ENCODE measurements at regions not wholly inside any gene's neighbourhood (a gene's known extent, or its start where the extent isn't known, plus 50 kb on each side); places are given as distances from the start of the nearest gene placed in this dataset.

- in situ Hi-C loops (cut with HindIII; ENCODE audit: low sequenced_read_pairs) = loop anchor here (25.0 kb wide), 2 partner anchors 140 to 265 kb away; no protein-coding TSS in a partner anchor
Observed at GRCh38 chr17:72401883-72402726, 281.3 kb downstream of the SOX9 start.

GRCh38 chr17:72402727-72403210, 281.9 kb downstream of the SOX9 start:
- in situ Hi-C loops (cut with HindIII; ENCODE audit: low sequenced_read_pairs) = loop anchor here (25.0 kb wide), 2 partner anchors 140 to 265 kb away; no protein-coding TSS in a partner anchor

- in situ Hi-C loops (cut with HindIII; ENCODE audit: low sequenced_read_pairs) = loop anchor here (25.0 kb wide), 2 partner anchors 141 to 266 kb away; no protein-coding TSS in a partner anchor
Observed at GRCh38 chr17:72403713-72404209, 282.9 kb downstream of the SOX9 start.

- in situ Hi-C loops (cut with HindIII; ENCODE audit: low sequenced_read_pairs) = loop anchor here (25.0 kb wide), 2 partner anchors 143 to 268 kb away; no protein-coding TSS in a partner anchor
Observed at GRCh38 chr17:72404872-72405271, 284.1 kb downstream of the SOX9 start.

GRCh38 chr17:72405662-72406230, 284.9 kb downstream of the SOX9 start:
- in situ Hi-C loops (cut with HindIII; ENCODE audit: low sequenced_read_pairs) = loop anchor here (25.0 kb wide), 2 partner anchors 143 to 268 kb away; no protein-coding TSS in a partner anchor

GRCh38 chr17:72406498-72406897, 285.7 kb downstream of the SOX9 start:
- in situ Hi-C loops (cut with HindIII; ENCODE audit: low sequenced_read_pairs) = loop anchor here (25.0 kb wide), 2 partner anchors 144 to 269 kb away; no protein-coding TSS in a partner anchor

GRCh38 chr17:72407336-72407909, 286.6 kb downstream of the SOX9 start:
- in situ Hi-C loops (cut with HindIII; ENCODE audit: low sequenced_read_pairs) = loop anchor here (25.0 kb wide), 2 partner anchors 145 to 270 kb away; no protein-coding TSS in a partner anchor

- in situ Hi-C loops (cut with HindIII; ENCODE audit: low sequenced_read_pairs) = loop anchor here (25.0 kb wide), 2 partner anchors 146 to 271 kb away; no protein-coding TSS in a partner anchor
Observed at GRCh38 chr17:72407931-72408330, 287.1 kb downstream of the SOX9 start.

- in situ Hi-C loops (cut with HindIII; ENCODE audit: low sequenced_read_pairs) = loop anchor here (25.0 kb wide), 2 partner anchors 146 to 271 kb away; no protein-coding TSS in a partner anchor
Observed at GRCh38 chr17:72408641-72409040, 287.8 kb downstream of the SOX9 start.

- in situ Hi-C loops (cut with HindIII; ENCODE audit: low sequenced_read_pairs) = loop anchor here (25.0 kb wide), 2 partner anchors 147 to 272 kb away; no protein-coding TSS in a partner anchor
Observed at GRCh38 chr17:72409405-72410002, 288.7 kb downstream of the SOX9 start.

- in situ Hi-C loops (cut with HindIII; ENCODE audit: low sequenced_read_pairs) = loop anchor here (25.0 kb wide), 2 partner anchors 149 to 274 kb away; no protein-coding TSS in a partner anchor
Observed at GRCh38 chr17:72411124-72411563, 290.3 kb downstream of the SOX9 start.

GRCh38 chr17:72412650-72413076, 291.8 kb downstream of the SOX9 start:
- in situ Hi-C loops (cut with HindIII; ENCODE audit: low sequenced_read_pairs) = loop anchor here (25.0 kb wide), 2 partner anchors 150 to 275 kb away; no protein-coding TSS in a partner anchor

- in situ Hi-C loops (cut with HindIII; ENCODE audit: low sequenced_read_pairs) = loop anchor here (25.0 kb wide), 2 partner anchors 151 to 276 kb away; no protein-coding TSS in a partner anchor
Observed at GRCh38 chr17:72413077-72414031, 292.5 kb downstream of the SOX9 start.

- in situ Hi-C loops (cut with HindIII; ENCODE audit: low sequenced_read_pairs) = loop anchor here (25.0 kb wide), 2 partner anchors 152 to 277 kb away; no protein-coding TSS in a partner anchor
Observed at GRCh38 chr17:72414032-72414396, 293.2 kb downstream of the SOX9 start.

GRCh38 chr17:72414967-72415853, 294.4 kb downstream of the SOX9 start:
- in situ Hi-C loops (cut with HindIII; ENCODE audit: low sequenced_read_pairs) = loop anchor here (25.0 kb wide), 2 partner anchors 153 to 278 kb away; no protein-coding TSS in a partner anchor

- in situ Hi-C loops (cut with HindIII; ENCODE audit: low sequenced_read_pairs) = loop anchor here (25.0 kb wide), 2 partner anchors 154 to 279 kb away; no protein-coding TSS in a partner anchor
Observed at GRCh38 chr17:72416054-72416675, 295.3 kb downstream of the SOX9 start.

- in situ Hi-C loops (cut with HindIII; ENCODE audit: low sequenced_read_pairs) = loop anchor here (25.0 kb wide), 2 partner anchors 155 to 280 kb away; no protein-coding TSS in a partner anchor
Observed at GRCh38 chr17:72416905-72417304, 296.1 kb downstream of the SOX9 start.

Measured in DLD1 (cell line).